ENCODE measurements at regions not wholly inside any gene's neighbourhood (a gene's known extent, or its start where the extent isn't known, plus 50 kb on each side); places are given as distances from the start of the nearest gene placed in this dataset.
A peak's percentile ranks its signal among the peaks of the same experiment; 100 is the strongest.
"Not testable (repeated sequence)": the region's sequence is repeated elsewhere in the genome, so short reads cannot be mapped to it uniquely, and the experiment has no call there.

DNA sequence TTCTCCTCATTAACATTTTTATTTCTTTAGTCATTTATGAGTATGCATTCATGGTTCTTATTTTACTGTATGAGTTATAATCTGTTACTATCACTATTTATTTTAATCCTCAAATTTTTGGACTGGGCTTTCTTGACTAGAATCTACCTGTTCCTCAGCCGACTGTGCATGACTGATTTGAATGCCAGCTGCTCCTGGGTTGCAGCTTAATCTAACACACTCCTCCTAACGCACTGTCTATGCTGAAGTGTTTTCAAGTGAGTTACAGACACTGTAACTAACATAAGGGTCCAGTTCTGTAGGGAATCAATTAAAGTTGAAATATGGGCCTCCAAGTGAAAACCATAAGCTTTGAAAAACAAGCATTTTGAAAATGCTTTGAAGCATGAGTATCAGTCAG, 137.4 kb upstream of the ARSJ start:
- H3K4me1 Mint-ChIP-seq (ENCODE audit: low read depth), result no peaks in the 10 kb centered on the region
- H3K36me3 Mint-ChIP-seq, result no peaks in the 10 kb centered on the region
- no peaks in the 10 kb centered on the region for H3K27me3 Mint-ChIP-seq
- H3K4me3 Mint-ChIP-seq, result no peak overlapping the region
- H3K27ac Mint-ChIP-seq, result no peak overlapping the region
- H3K9me3 Mint-ChIP-seq (ENCODE audit: low read depth), result no peaks in the 10 kb centered on the region

GRCh38 chr4:114121221-114121620, 141.8 kb upstream of the ARSJ start:
- peaks cover 2% of the 10 kb centered on the region for H3K27me3 Mint-ChIP-seq
- peaks cover 10% of the 10 kb centered on the region for H3K9me3 Mint-ChIP-seq (ENCODE audit: low read depth)
- H3K36me3 Mint-ChIP-seq, result peaks cover 4% of the 10 kb centered on the region
- no peak overlapping the region for H3K4me3 Mint-ChIP-seq
- no peak overlapping the region for H3K27ac Mint-ChIP-seq
- no peaks in the 10 kb centered on the region for H3K4me1 Mint-ChIP-seq (ENCODE audit: low read depth)

DNA sequence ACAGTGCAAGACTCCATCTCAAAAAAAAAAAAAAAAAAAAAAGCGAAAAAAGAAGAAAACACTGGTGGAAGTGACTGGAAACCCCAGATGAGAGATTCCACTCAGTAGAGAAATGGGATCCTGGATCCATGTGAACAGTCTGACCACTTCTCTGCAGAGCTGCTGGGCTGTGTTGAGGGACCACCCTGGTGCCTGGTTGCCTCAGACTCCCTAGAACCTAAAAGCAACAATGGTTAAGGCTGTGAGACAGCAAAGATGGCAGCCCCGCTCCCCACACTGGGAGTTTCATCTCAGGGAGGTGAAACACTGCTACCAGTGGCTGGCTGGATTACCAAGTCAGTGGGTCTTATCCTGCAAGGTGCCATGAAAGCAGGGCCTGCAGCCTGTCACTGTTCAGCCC, 152.8 kb upstream of the ARSJ start:
- no peaks in the 10 kb centered on the region for H3K27me3 Mint-ChIP-seq
- no peak overlapping the region for H3K4me3 Mint-ChIP-seq
- H3K36me3 Mint-ChIP-seq, result peaks cover 3% of the 10 kb centered on the region
- peaks cover 5% of the 10 kb centered on the region for H3K9me3 Mint-ChIP-seq (ENCODE audit: low read depth)
- peaks cover 1% of the 10 kb centered on the region for H3K4me1 Mint-ChIP-seq (ENCODE audit: low read depth)
- no peak overlapping the region for H3K27ac Mint-ChIP-seq

DNA sequence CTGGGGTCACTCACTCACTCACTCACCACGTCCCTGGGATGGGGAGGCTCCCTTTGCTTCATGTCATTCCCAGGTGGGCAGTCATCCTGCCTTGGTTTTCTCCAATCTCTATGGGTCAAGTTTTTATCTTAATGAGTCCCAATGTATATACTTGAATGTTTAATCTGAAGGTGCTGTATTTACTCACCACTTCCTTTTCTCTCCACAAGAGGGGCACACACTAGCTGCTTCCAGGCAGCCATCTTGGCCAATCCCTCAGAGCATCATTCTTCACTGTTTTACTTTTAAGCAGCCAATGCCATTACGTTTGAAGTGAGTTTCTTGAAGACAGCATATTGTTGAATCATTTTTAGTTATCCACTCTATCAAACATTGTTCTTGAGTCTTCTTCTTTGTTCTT, 153.4 kb upstream of the ARSJ start:
- Mint-ChIP-seq H3K4me1 (ENCODE audit: low read depth) (peaks cover 1% of the 10 kb centered on the region), H3K27me3 (no peaks in the 10 kb centered on the region), H3K27ac (no peak overlapping the region), H3K4me3 (no peak overlapping the region), H3K36me3 (peaks cover 3% of the 10 kb centered on the region), H3K9me3 (ENCODE audit: low read depth) (peaks cover 5% of the 10 kb centered on the region)

- Mint-ChIP-seq H3K36me3 (peaks cover 3% of the 10 kb centered on the region), H3K9me3 (ENCODE audit: low read depth) (peaks cover 5% of the 10 kb centered on the region), H3K4me3 (no peak overlapping the region), H3K27ac (no peak overlapping the region), H3K4me1 (ENCODE audit: low read depth) (peaks cover 1% of the 10 kb centered on the region), H3K27me3 (no peaks in the 10 kb centered on the region)
Observed at GRCh38 chr4:114136069-114136468, 156.6 kb upstream of the ARSJ start.

- Mint-ChIP-seq H3K27me3 (no peaks in the 10 kb centered on the region), H3K4me3 (no peak overlapping the region), H3K27ac (no peak overlapping the region), H3K36me3 (peaks cover under 1% of the 10 kb centered on the region), H3K4me1 (ENCODE audit: low read depth) (no peaks in the 10 kb centered on the region), H3K9me3 (ENCODE audit: low read depth) (peaks cover under 1% of the 10 kb centered on the region)
Observed at GRCh38 chr4:114137984-114138383, 158.5 kb upstream of the ARSJ start.

GRCh38 chr4:114146947-114147618, 167.6 kb upstream of the ARSJ start:
- no peaks in the 10 kb centered on the region for H3K27me3 Mint-ChIP-seq
- peaks cover 10% of the 10 kb centered on the region for H3K4me1 Mint-ChIP-seq (ENCODE audit: low read depth)
- no peaks in the 10 kb centered on the region for H3K36me3 Mint-ChIP-seq
- H3K27ac Mint-ChIP-seq, result peak overlapping the region; percentile 18
- H3K4me3 Mint-ChIP-seq, result peak overlapping the region; percentile 79
- H3K9me3 Mint-ChIP-seq (ENCODE audit: low read depth), result no peaks in the 10 kb centered on the region

DNA sequence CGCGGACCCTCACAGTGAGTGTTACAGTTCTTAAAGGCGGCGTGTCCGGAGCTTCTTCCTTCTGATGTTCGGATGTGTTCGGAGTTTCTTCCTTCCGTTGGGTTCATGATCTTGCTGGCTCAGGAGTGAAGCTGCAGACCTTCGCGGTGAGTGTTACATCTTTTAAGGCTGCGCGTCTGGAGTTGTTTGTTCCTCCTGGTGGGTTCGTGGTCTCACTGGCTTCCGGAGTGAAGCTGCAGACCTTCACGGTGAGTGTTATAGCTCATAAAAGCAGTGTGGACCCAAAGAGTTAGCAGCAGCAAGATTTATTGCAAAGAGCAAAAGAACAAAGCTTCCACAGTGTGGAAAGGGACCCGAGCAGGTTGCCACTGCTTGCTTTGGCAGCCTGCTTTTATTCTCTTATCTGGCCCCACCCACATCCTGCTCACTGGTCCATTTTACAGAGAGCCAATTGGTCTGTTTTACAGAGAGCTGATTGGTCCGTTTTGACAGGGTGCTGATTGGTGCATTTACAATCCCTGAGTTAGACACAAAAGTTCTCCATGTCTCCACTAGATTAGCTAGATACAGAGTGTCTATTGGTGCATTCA, 168.3 kb upstream of the ARSJ start:
- H3K36me3 Mint-ChIP-seq; H3K27me3 Mint-ChIP-seq; H3K9me3 Mint-ChIP-seq (ENCODE audit: low read depth): not testable (repeated sequence)
- Mint-ChIP-seq H3K4me3 (peak overlapping the region; percentile 79), H3K4me1 (ENCODE audit: low read depth) (peaks cover 10% of the 10 kb centered on the region), H3K27ac (peak overlapping the region; percentile 18)

- H3K4me3 Mint-ChIP-seq; H3K27ac Mint-ChIP-seq; H3K36me3 Mint-ChIP-seq; H3K9me3 Mint-ChIP-seq (ENCODE audit: low read depth); H3K27me3 Mint-ChIP-seq: not testable (repeated sequence)
- H3K4me1 Mint-ChIP-seq (ENCODE audit: low read depth), result peaks cover 10% of the 10 kb centered on the region
Observed at GRCh38 chr4:114148372-114149070, 169.1 kb upstream of the ARSJ start.

DNA sequence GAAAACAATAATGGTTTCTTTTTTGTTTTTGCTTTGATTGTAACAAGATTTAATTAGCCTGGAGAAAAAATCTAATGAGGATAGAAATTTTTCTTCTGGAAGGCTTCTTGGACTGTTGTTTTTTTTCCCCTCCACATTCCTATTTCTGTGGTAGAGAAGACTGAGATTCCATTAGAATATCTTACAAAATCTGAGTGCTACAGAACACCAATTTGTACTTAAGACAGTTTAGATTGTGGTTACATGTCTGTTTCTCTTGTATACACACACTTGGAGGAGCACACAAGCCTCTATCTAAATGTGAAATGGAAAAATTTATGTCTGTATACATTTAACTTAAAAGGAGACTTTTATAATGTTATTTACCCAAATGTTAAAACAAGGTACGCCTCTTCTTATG, 176.9 kb upstream of the ARSJ start:
- no peaks in the 10 kb centered on the region for H3K4me1 Mint-ChIP-seq (ENCODE audit: low read depth)
- H3K4me3 Mint-ChIP-seq, result no peak overlapping the region
- H3K27me3 Mint-ChIP-seq, result peaks cover 1% of the 10 kb centered on the region

GRCh38 chr4:114161809-114162208, 182.4 kb upstream of the ARSJ start:
- H3K27ac Mint-ChIP-seq, result no peak overlapping the region
- no peaks in the 10 kb centered on the region for H3K27me3 Mint-ChIP-seq
- no peaks in the 10 kb centered on the region for H3K9me3 Mint-ChIP-seq (ENCODE audit: low read depth)
- H3K36me3 Mint-ChIP-seq, result no peaks in the 10 kb centered on the region
- H3K4me3 Mint-ChIP-seq, result no peak overlapping the region
- H3K4me1 Mint-ChIP-seq (ENCODE audit: low read depth), result no peaks in the 10 kb centered on the region

More for the DNA sequence above, 176.9 kb upstream of the ARSJ start:
- Mint-ChIP-seq H3K36me3 (no peaks in the 10 kb centered on the region), H3K27ac (no peak overlapping the region), H3K9me3 (ENCODE audit: low read depth) (no peaks in the 10 kb centered on the region)

GRCh38 chr4:114163051-114163450, 183.6 kb upstream of the ARSJ start:
- Mint-ChIP-seq H3K27me3 (no peaks in the 10 kb centered on the region), H3K9me3 (ENCODE audit: low read depth) (no peaks in the 10 kb centered on the region), H3K4me3 (no peak overlapping the region), H3K27ac (no peak overlapping the region), H3K36me3 (no peaks in the 10 kb centered on the region), H3K4me1 (ENCODE audit: low read depth) (no peaks in the 10 kb centered on the region)

DNA sequence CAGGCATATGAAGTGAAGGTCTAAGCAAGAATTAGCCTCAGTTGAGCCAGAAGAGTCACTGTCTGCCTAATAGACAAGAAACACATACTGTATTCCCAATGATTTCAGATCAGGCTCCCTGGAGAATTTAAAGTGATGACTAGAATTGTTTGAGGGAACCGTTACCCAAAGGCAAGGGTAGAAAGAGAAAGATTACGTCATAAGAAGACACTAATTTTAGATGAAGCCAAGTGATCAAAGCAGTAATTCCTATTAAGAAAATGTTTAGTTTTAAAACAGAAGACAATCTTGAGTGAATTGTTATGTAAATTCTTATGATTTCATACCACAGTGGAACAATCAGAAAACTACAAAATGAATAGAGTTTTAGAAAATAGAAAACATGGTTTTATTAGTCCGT, 194.5 kb upstream of the ARSJ start:
- Mint-ChIP-seq H3K4me3 (no peak overlapping the region), H3K27me3 (no peaks in the 10 kb centered on the region), H3K27ac (no peak overlapping the region), H3K4me1 (ENCODE audit: low read depth) (no peaks in the 10 kb centered on the region), H3K36me3 (peaks cover 3% of the 10 kb centered on the region), H3K9me3 (ENCODE audit: low read depth) (peaks cover 5% of the 10 kb centered on the region)

GRCh38 chr4:114177628-114178027, 198.2 kb upstream of the ARSJ start:
- Mint-ChIP-seq H3K9me3 (ENCODE audit: low read depth) (peaks cover 5% of the 10 kb centered on the region), H3K27ac (no peak overlapping the region), H3K27me3 (no peaks in the 10 kb centered on the region), H3K4me1 (ENCODE audit: low read depth) (no peaks in the 10 kb centered on the region), H3K36me3 (peaks cover 8% of the 10 kb centered on the region), H3K4me3 (no peak overlapping the region)

- H3K4me1 Mint-ChIP-seq (ENCODE audit: low read depth), result no peaks in the 10 kb centered on the region
- no peak overlapping the region for H3K4me3 Mint-ChIP-seq
- no peaks in the 10 kb centered on the region for H3K27me3 Mint-ChIP-seq
- H3K27ac Mint-ChIP-seq, result no peak overlapping the region
- peaks cover 7% of the 10 kb centered on the region for H3K9me3 Mint-ChIP-seq (ENCODE audit: low read depth)
- peaks cover 7% of the 10 kb centered on the region for H3K36me3 Mint-ChIP-seq
Observed at GRCh38 chr4:114178392-114178791, 198.9 kb upstream of the ARSJ start.

All from activated naive CD8-positive, alpha-beta T cell (primary cell).